Renal cortex interstitium (tissue), 11 donors: ENCODE measurements at regions not wholly inside any gene's neighbourhood (a gene's known extent, or its start where the extent isn't known, plus 50 kb on each side); places are given as distances from the start of the nearest gene placed in this dataset.

Experiments
- DNase-seq, 11 donors: peaks; one replicate each; pipeline ENCODE4 v3.0.0-alpha.2; 2013; ENCODE audit warnings: low read depth in 9 of 11, low spot score in 4 of 11; ENCODE audit errors: extremely low read depth in 1 of 11

- DNase-seq = no peak
Measured at GRCh38 chr3:70806556-70806955, 494.1 kb upstream of the MDFIC2 start.

GRCh38 chr3:70806021-70806420 is 493.6 kb upstream of the MDFIC2 start:
- no peak for DNase-seq

- DNase-seq = no peak
Measured at GRCh38 chr3:70805061-70805889, 492.8 kb upstream of the MDFIC2 start.

- no peak for DNase-seq
Measured at GRCh38 chr3:70803891-70804290, 491.5 kb upstream of the MDFIC2 start.

- no peak for DNase-seq
Measured at GRCh38 chr3:70803319-70803718, 490.9 kb upstream of the MDFIC2 start.

- no peak for DNase-seq
Measured at GRCh38 chr3:70800951-70801350, 488.5 kb upstream of the MDFIC2 start.

GRCh38 chr3:70789878-70790277 is 477.4 kb upstream of the MDFIC2 start:
- no peak for DNase-seq

GRCh38 chr3:70780790-70781189 is 468.4 kb upstream of the MDFIC2 start:
- DNase-seq = no peak

GRCh38 chr3:70779296-70779695 is 466.9 kb upstream of the MDFIC2 start:
- DNase-seq = no peak

- no peak for DNase-seq
Measured at GRCh38 chr3:70776081-70776480, 463.6 kb upstream of the MDFIC2 start.

GRCh38 chr3:70775257-70775656 is 462.8 kb upstream of the MDFIC2 start:
- DNase-seq = no peak

GRCh38 chr3:70774641-70775040 is 462.2 kb upstream of the MDFIC2 start:
- DNase-seq = no peak

- no peak for DNase-seq
Measured at GRCh38 chr3:70771426-70772147, 459.1 kb upstream of the MDFIC2 start.

- DNase-seq = no peak
Measured at GRCh38 chr3:70770650-70771049, 458.2 kb upstream of the MDFIC2 start.

GRCh38 chr3:70766301-70766700 is 453.9 kb upstream of the MDFIC2 start:
- DNase-seq = no peak

GRCh38 chr3:70763894-70764293 is 451.5 kb upstream of the MDFIC2 start:
- DNase-seq = no peak

GRCh38 chr3:70757658-70758057 is 445.2 kb upstream of the MDFIC2 start:
- no peak for DNase-seq

- DNase-seq = no peak
Measured at GRCh38 chr3:70755526-70755925, 443.1 kb upstream of the MDFIC2 start.

GRCh38 chr3:70754314-70754713 is 441.9 kb upstream of the MDFIC2 start:
- no peak for DNase-seq

GRCh38 chr3:70753572-70753971 is 441.1 kb upstream of the MDFIC2 start:
- no peak for DNase-seq

- no peak for DNase-seq
Measured at GRCh38 chr3:70752051-70752450, 439.6 kb upstream of the MDFIC2 start.
